GM20000 (cell line): ENCODE measurements at regions not wholly inside any gene's neighbourhood (a gene's known extent, or its start where the extent isn't known, plus 50 kb on each side); places are given as distances from the start of the nearest gene placed in this dataset.
A peak's percentile ranks its signal among the peaks of the same experiment; 100 is the strongest.

Experiments
- DNase-seq: peaks from one replicate; pipeline ENCODE4 v3.0.0; 2012; ENCODE audit warnings: low spot score
- CTCF ChIP-seq: IDR thresholded peaks from 2 replicates; pipeline ENCODE4 v1.5.1; 2012; ENCODE audit warnings: mild to moderate bottlenecking, control low read depth; ENCODE audit errors: extremely low read depth, missing control alignments

GRCh38 chr9:113719919-113720318 is 156.2 kb upstream of the ZNF618 start:
- DNase-seq: no peak
- no peak for TF ChIP-seq CTCF

- DNase-seq: no peak
- TF ChIP-seq CTCF: no peak
Observed at GRCh38 chr9:113720495-113720894, 155.6 kb upstream of the ZNF618 start.

- DNase-seq: no peak
Observed at GRCh38 chr9:113721856-113722255, 154.3 kb upstream of the ZNF618 start.

GRCh38 chr9:113724202-113724601 is 151.9 kb upstream of the ZNF618 start:
- no peak for DNase-seq
- no peak for TF ChIP-seq CTCF

More at GRCh38 chr9:113721856-113722255, 154.3 kb upstream of the ZNF618 start:
- no peak for TF ChIP-seq CTCF

- no peak for TF ChIP-seq CTCF
- DNase-seq: no peak
Observed at GRCh38 chr9:113728989-113729388, 147.1 kb upstream of the ZNF618 start.

- DNase-seq: no peak
- no peak for TF ChIP-seq CTCF
Observed at GRCh38 chr9:113734826-113735225, 141.3 kb upstream of the ZNF618 start.

GRCh38 chr9:113737517-113738271 is 138.4 kb upstream of the ZNF618 start:
- DNase-seq: peak; percentile 38
- TF ChIP-seq CTCF: peak; percentile 79
